ENCODE measurements at regions not wholly inside any gene's neighbourhood (a gene's known extent, or its start where the extent isn't known, plus 50 kb on each side); places are given as distances from the start of the nearest gene placed in this dataset.

- H3K36me3 ChIP-seq (ENCODE audit: insufficient read depth) = no peaks in the 10 kb centered on the region
- no peak for ATAC-seq
- H3F3A ChIP-seq (replicated peaks; ENCODE audit: low read depth) = no peaks in the 10 kb centered on the region
- H3K79me2 ChIP-seq (replicated peaks; ENCODE audit: insufficient read depth) = no peaks in the 10 kb centered on the region
- H3K36me3 Mint-ChIP-seq (ENCODE audit: low read depth) = no peaks in the 10 kb centered on the region
- no peak overlapping the region for H3K27ac ChIP-seq (ENCODE audit: low read depth)
- no peak overlapping the region for H3K4me3 Mint-ChIP-seq
- peak overlapping the region; percentile 66; the same call in 1 of the 2 replicates for H2AFZ ChIP-seq
- H3K27me3 ChIP-seq (ENCODE audit: insufficient read depth) = no peaks in the 10 kb centered on the region
- no peak overlapping the region for H3K4me2 ChIP-seq
- no peak overlapping the region for H3K4me3 ChIP-seq
- no peaks in the 10 kb centered on the region for H3K9me3 Mint-ChIP-seq
- peaks cover 13% of the 10 kb centered on the region for H3K4me1 Mint-ChIP-seq
- H3K4me1 ChIP-seq (ENCODE audit: insufficient read depth) = 0 out of 2 replicates have a peak, but pooled peaks cover under 1% of the 10 kb centered on the region
- DNase-seq (ENCODE audit: low spot score) = no peak
- H3K27me3 Mint-ChIP-seq (ENCODE audit: insufficient read depth, low read depth, poor library complexity) = peaks cover 8% of the 10 kb centered on the region
- H3K27ac Mint-ChIP-seq = no peak overlapping the region
- no peak for TF ChIP-seq POLR2AphosphoS5 (IDR thresholded peaks at IDR 0.05; ENCODE audit: low read depth)
- no peak for TF ChIP-seq EZH2phosphoT487 (IDR thresholded peaks at IDR 0.05; ENCODE audit: unreplicated experiment)
- no peak for TF ChIP-seq ETS1 (IDR thresholded peaks at IDR 0.05)
- TF ChIP-seq REST (IDR thresholded peaks at IDR 0.05; ENCODE audit: unreplicated experiment) = no peak
- TF ChIP-seq CTCF (conservative IDR thresholded peaks at IDR 0.05; ENCODE audit: low read depth in 2 of 2) = no peak
- TF ChIP-seq CREB1 (CRISPR knock-in tag; IDR thresholded peaks at IDR 0.05; ENCODE audit: low read depth) = no peak
- no peak for TF ChIP-seq JUNB (IDR thresholded peaks at IDR 0.05; ENCODE audit: unreplicated experiment)
- TF ChIP-seq NANOG (IDR thresholded peaks at IDR 0.05; ENCODE audit: borderline replicate concordance) = no peak
- no peak for TF ChIP-seq ZNF331 (CRISPR knock-in tag; IDR thresholded peaks at IDR 0.05; ENCODE audit: low read depth)
- TF ChIP-seq STAT1 (IDR thresholded peaks at IDR 0.05; ENCODE audit: unreplicated experiment) = no peak
- TF ChIP-seq EZH2 (IDR thresholded peaks at IDR 0.05; ENCODE audit: low read depth, unreplicated experiment) = no peak
- no peak for TF ChIP-seq ZNF114 (CRISPR knock-in tag; IDR thresholded peaks at IDR 0.05)
- no peak for TF ChIP-seq ZNF462 (CRISPR knock-in tag; IDR thresholded peaks at IDR 0.05)
- no peaks in the 10 kb centered on the region for H3K9me2 ChIP-seq (ENCODE audit: insufficient read depth)
- H4K20me1 ChIP-seq (replicated peaks; ENCODE audit: insufficient read depth) = no peaks in the 10 kb centered on the region
These were observed 136.8 kb downstream of the RHOU start for GRCh38 chr1:228872080-228872479.

Data from GM23338 (cell line).